HUES64 (cell line): ENCODE measurements at regions not wholly inside any gene's neighbourhood (a gene's known extent, or its start where the extent isn't known, plus 50 kb on each side); places are given as distances from the start of the nearest gene placed in this dataset.

Experiments used
- H3K27ac ChIP-seq: 2 replicates; pipeline ENCODE4 v1.7.0; 2013; ENCODE audit warnings: low read depth, low read length, inconsistent platforms
- H3K27me3 ChIP-seq: 2 replicates; pipeline ENCODE4 v1.6.1; 2013; ENCODE audit warnings: mild to moderate bottlenecking, low read length; ENCODE audit not compliant: insufficient read depth
- H3K36me3 ChIP-seq: 2 replicates; pipeline ENCODE4 v1.6.1; 2013; ENCODE audit warnings: mild to moderate bottlenecking, low read length; ENCODE audit not compliant: insufficient read depth
- H3K4me1 ChIP-seq: 2 replicates; pipeline ENCODE4 v1.6.1; 2013; ENCODE audit warnings: mild to moderate bottlenecking, low read length, moderate library complexity; ENCODE audit not compliant: insufficient read depth
- H3K4me3 ChIP-seq: 2 replicates; pipeline ENCODE4 v1.5.1; 2013; ENCODE audit warnings: mild to moderate bottlenecking, low read length, moderate library complexity
- H3K9ac ChIP-seq: 2 replicates; pipeline ENCODE4 v1.6.1; 2013; ENCODE audit warnings: mild to moderate bottlenecking, low read depth, low read length
- H3K9me3 ChIP-seq: 2 replicates; pipeline ENCODE4 v1.6.1; 2013; ENCODE audit warnings: low read depth, low read length; ENCODE audit not compliant: insufficient read depth
- WGBS: fragments of 150-250, 120-280 bp; methylation state at CpG from one replicate; pipeline ENCODE4 v1.1.7; 2013; ENCODE audit warnings: missing lambda C conversion rate; 5-methylcytosine and 5-hydroxymethylcytosine counted together

DNA sequence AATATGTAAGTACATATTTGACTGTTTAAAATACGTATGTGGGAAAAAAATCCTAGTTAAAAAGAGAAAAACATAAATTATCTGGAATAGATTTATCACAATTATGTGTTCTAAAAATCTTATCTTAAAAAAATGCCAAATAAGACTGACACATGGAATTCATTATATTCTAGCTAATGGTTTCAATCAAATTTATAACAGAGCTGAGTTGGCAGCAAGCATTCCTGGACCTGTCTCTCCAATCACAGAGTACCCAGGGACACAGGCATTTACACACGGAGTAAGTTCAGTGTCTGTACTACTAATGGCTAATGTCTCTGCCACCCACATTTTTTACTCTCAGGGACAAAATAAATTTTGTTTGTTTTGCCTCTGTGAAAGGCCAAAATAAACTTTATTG, 122.3 kb downstream of the RPS12 start:
- Histone ChIP-seq H3K4me1 (peaks cover 24% of the 10 kb centered on the region), H3K27ac (no peak overlapping the region), H3K27me3 (no peaks in the 10 kb centered on the region), H3K4me3 (no peak overlapping the region), H3K9ac (no peak overlapping the region), H3K36me3 (no peaks in the 10 kb centered on the region), H3K9me3 (no peaks in the 10 kb centered on the region)
- 68% methylated on average over 2 of the region's 2 CpGs for WGBS

DNA sequence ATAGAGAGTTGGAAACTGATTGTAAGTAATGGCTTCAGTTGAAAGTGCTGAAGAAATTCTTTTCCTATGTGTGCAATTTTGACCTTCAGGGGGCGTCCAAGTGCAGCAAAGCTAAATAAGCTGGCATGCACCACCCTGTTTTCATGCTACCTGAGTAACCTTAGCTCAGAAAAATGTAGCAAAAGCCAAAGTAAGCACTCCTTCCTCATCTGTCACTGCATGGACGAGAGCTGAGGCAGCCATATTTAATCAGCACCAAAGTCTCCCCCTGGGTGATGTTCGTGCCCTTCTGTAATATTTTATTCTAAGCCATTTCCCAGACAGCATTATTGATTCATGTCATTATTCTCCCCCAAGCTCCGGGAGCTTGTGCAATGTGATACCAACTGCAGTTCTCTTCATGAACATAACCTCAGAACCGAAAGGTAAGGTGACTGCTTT, 123.1 kb downstream of the RPS12 start:
- Histone ChIP-seq H3K36me3 (no peaks in the 10 kb centered on the region), H3K27me3 (no peaks in the 10 kb centered on the region), H3K9ac (no peak overlapping the region), H3K4me1 (peaks cover 17% of the 10 kb centered on the region), H3K4me3 (no peak overlapping the region), H3K27ac (no peak overlapping the region), H3K9me3 (no peaks in the 10 kb centered on the region)
- WGBS = 62% methylated on average over 5 of the region's 5 CpGs

GRCh38 chr6:132948889-132949288, 134.5 kb downstream of the RPS12 start:
- 85% methylated on average over 5 of the region's 5 CpGs for WGBS
- Histone ChIP-seq H3K27me3 (no peaks in the 10 kb centered on the region), H3K4me1 (no peaks in the 10 kb centered on the region)

DNA sequence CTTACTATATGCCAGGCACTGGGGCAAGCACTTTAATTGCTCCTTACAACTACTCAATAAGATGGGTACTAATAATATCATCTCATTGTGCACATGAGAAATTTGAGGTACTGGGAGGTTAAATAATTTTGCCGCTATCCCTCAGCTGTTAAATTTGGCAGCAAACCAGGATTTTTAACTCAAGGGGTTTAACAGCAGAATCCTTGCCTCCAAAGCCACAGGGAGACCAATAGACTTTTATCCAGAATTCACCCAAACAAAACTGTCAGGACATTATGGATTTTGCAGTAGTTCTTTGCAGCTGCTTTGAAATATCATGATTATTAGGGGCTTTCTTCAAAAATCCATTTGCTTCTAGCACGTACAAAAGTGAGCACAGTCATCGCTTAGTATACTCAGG, 136.2 kb downstream of the RPS12 start:
- H3K9ac ChIP-seq = no peak overlapping the region
- H3K4me1 ChIP-seq = no peaks in the 10 kb centered on the region
- no peak overlapping the region for H3K27ac ChIP-seq
- 97% methylated on average over 3 of the region's 3 CpGs for WGBS
- H3K4me3 ChIP-seq = no peak overlapping the region
- H3K27me3 ChIP-seq = no peaks in the 10 kb centered on the region
- no peaks in the 10 kb centered on the region for H3K36me3 ChIP-seq
- no peaks in the 10 kb centered on the region for H3K9me3 ChIP-seq

More at GRCh38 chr6:132948889-132949288, 134.5 kb downstream of the RPS12 start:
- Histone ChIP-seq H3K9me3 (no peaks in the 10 kb centered on the region), H3K9ac (no peak overlapping the region), H3K36me3 (no peaks in the 10 kb centered on the region), H3K4me3 (no peak overlapping the region), H3K27ac (no peak overlapping the region)

- Histone ChIP-seq H3K27me3 (no peaks in the 10 kb centered on the region), H3K36me3 (no peaks in the 10 kb centered on the region), H3K4me3 (no peak overlapping the region), H3K4me1 (no peaks in the 10 kb centered on the region), H3K9me3 (no peaks in the 10 kb centered on the region), H3K27ac (no peak overlapping the region), H3K9ac (no peak overlapping the region)
- 96% methylated on average over 6 of the region's 6 CpGs for WGBS
Measured at GRCh38 chr6:132952031-132952867, 137.9 kb downstream of the RPS12 start.

DNA sequence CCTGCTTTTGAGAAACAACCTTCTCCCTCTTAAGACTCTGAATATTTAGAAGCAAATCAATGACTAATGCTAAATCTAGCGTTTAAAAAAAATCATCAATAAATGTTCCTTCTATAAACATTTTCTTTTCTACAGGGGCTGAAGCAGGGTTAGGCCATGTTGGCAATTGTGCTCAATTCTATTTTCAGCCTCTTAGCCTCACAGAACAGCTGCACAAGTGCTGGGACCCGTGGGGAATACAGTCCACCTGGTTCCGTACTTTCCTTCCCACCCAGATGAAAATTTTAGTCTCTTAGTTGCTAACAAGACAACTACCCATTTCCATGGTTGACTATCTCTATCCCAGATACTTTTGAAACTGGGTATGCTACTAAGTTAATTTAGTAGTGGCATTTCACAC, 138.6 kb downstream of the RPS12 start:
- Histone ChIP-seq H3K4me3 (no peak overlapping the region), H3K27me3 (no peaks in the 10 kb centered on the region), H3K4me1 (no peaks in the 10 kb centered on the region), H3K27ac (no peak overlapping the region), H3K9me3 (no peaks in the 10 kb centered on the region), H3K36me3 (no peaks in the 10 kb centered on the region), H3K9ac (no peak overlapping the region)
- WGBS = 93% methylated on average over 3 of the region's 3 CpGs

DNA sequence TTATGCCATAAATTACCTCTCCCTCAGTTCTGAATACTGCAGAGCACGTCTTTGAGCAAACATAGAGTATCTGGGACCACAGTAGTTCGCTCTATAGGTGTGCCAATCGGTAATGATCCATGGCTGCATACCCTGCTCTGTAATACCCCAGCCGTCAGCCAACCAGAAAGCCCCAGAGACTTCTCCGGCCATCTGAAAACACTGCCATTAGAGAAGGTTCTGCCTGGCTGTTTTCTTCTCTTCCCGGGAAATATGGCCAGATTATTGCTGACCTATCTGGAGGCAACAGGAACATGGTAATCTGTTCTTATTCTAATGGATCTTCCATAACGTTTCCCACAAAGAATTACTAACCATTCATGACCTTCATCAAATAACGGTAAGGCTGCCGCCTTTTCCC, 139.9 kb downstream of the RPS12 start:
- Histone ChIP-seq H3K9ac (no peak overlapping the region), H3K27me3 (no peaks in the 10 kb centered on the region), H3K4me3 (no peak overlapping the region), H3K4me1 (no peaks in the 10 kb centered on the region), H3K9me3 (no peaks in the 10 kb centered on the region), H3K27ac (no peak overlapping the region), H3K36me3 (no peaks in the 10 kb centered on the region)
- 89% methylated on average over 8 of the region's 9 CpGs for WGBS

- 95% methylated on average over 4 of the region's 5 CpGs for WGBS
- Histone ChIP-seq H3K9me3 (no peaks in the 10 kb centered on the region), H3K27ac (no peak overlapping the region), H3K36me3 (no peaks in the 10 kb centered on the region), H3K9ac (no peak overlapping the region), H3K27me3 (no peaks in the 10 kb centered on the region), H3K4me1 (no peaks in the 10 kb centered on the region), H3K4me3 (no peak overlapping the region)
Measured at GRCh38 chr6:132954936-132955335, 140.6 kb downstream of the RPS12 start.

- H3K4me1 ChIP-seq = peaks cover 6% of the 10 kb centered on the region; the same call in 1 of the 2 replicates
- H3K27me3 ChIP-seq = no peaks in the 10 kb centered on the region
- H3K9ac ChIP-seq = no peak overlapping the region
- WGBS = 96% methylated on average over 4 of the region's 4 CpGs
- no peak overlapping the region for H3K27ac ChIP-seq
- no peak overlapping the region for H3K4me3 ChIP-seq
- H3K36me3 ChIP-seq = no peaks in the 10 kb centered on the region
- H3K9me3 ChIP-seq = no peaks in the 10 kb centered on the region
Measured at GRCh38 chr6:132959639-132960326, 145.4 kb downstream of the RPS12 start.

DNA sequence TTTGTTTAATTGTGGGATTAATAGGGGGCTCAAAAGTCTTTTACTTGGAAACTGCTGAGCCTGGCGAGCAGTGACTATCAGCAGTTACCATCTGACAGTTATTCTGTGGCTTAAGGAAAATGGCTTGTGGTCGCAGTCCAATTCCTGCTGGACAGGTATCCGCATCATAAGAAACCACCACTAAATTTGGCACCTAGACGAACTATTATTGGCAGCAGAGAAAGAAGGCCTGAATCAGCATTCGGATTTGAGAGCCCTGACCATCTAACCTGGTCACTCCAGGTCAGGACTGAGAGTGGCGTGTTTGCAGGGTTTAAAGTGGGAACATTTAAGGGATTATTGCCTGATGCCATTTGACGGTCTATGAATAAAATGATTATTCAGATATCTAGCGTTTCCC, 146.4 kb downstream of the RPS12 start:
- Histone ChIP-seq H3K4me3 (no peak overlapping the region), H3K9me3 (no peaks in the 10 kb centered on the region), H3K27ac (no peak overlapping the region), H3K9ac (no peak overlapping the region), H3K36me3 (no peaks in the 10 kb centered on the region), H3K27me3 (no peaks in the 10 kb centered on the region), H3K4me1 (peaks cover 6% of the 10 kb centered on the region; the same call in 1 of the 2 replicates)
- WGBS = 67% methylated on average over 7 of the region's 8 CpGs

- H3K9ac ChIP-seq = no peak overlapping the region
- WGBS = 81% methylated on average over 3 of the region's 4 CpGs
- H3K9me3 ChIP-seq = no peaks in the 10 kb centered on the region
- H3K4me3 ChIP-seq = no peak overlapping the region
- no peak overlapping the region for H3K27ac ChIP-seq
- H3K4me1 ChIP-seq = peaks cover 6% of the 10 kb centered on the region; the same call in 1 of the 2 replicates
- H3K27me3 ChIP-seq = no peaks in the 10 kb centered on the region
- H3K36me3 ChIP-seq = no peaks in the 10 kb centered on the region
Measured at GRCh38 chr6:132961122-132961521, 146.8 kb downstream of the RPS12 start.
